Sigmoid colon (tissue), 4 donors: ENCODE measurements at regions not wholly inside any gene's neighbourhood (a gene's known extent, or its start where the extent isn't known, plus 50 kb on each side); places are given as distances from the start of the nearest gene placed in this dataset.

Experiments used
- EP300 ChIP-seq, 4 donors: sonication (generic); formaldehyde crosslinking; IDR thresholded peaks; one replicate each; pipeline ENCODE4 v1.6.1; 2017; ENCODE audit warnings: antibody characterized with exemption in 4 of 4
- POLR2A ChIP-seq, 2 donors: fragments of 450-650 bp; IDR thresholded peaks; one replicate each; pipeline ENCODE4 v1.6.1; 2016; ENCODE audit warnings: antibody characterized with exemption in 2 of 2, mild to moderate bottlenecking in 2 of 2, moderate library complexity in 2 of 2
- POLR2AphosphoS5 ChIP-seq, 4 donors: sonication (generic); formaldehyde crosslinking; IDR thresholded peaks; one replicate each; pipeline ENCODE4 v1.6.1; 2017; ENCODE audit warnings: antibody characterized with exemption in 4 of 4
- TF ChIP-seq, protein P1 (sequence below), 4 experiments: fragments of 450-650 bp in 3 of 4; fragments of 200-600 bp in 1 of 4; IDR thresholded peaks; one replicate each; pipeline ENCODE4 v1.5.1; 2016 to 2019; ENCODE audit warnings: antibody characterized with exemption in 4 of 4, mild to moderate bottlenecking in 3 of 4, moderate library complexity in 2 of 4

DNA sequence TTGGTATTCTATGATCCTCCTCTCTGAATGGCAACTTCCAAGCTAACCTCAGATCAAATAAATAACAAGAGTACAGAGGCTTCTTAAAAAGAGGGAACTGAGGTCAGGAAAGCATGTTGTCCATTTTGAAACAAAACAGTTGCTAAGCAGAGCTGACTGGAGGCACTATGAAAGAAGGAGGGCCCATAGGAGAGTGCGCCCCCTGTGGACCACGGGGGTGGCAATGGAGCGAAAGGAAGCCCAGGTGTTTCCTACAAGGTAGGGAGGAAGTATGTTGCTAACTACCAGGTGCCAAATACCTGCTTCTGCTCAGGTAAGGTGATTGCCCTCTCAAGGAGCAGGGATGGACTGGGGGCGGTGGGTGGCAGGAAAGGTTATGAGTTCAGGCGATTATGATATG is 101.8 kb upstream of the MAST4 start:
- TF ChIP-seq, protein P1, sequence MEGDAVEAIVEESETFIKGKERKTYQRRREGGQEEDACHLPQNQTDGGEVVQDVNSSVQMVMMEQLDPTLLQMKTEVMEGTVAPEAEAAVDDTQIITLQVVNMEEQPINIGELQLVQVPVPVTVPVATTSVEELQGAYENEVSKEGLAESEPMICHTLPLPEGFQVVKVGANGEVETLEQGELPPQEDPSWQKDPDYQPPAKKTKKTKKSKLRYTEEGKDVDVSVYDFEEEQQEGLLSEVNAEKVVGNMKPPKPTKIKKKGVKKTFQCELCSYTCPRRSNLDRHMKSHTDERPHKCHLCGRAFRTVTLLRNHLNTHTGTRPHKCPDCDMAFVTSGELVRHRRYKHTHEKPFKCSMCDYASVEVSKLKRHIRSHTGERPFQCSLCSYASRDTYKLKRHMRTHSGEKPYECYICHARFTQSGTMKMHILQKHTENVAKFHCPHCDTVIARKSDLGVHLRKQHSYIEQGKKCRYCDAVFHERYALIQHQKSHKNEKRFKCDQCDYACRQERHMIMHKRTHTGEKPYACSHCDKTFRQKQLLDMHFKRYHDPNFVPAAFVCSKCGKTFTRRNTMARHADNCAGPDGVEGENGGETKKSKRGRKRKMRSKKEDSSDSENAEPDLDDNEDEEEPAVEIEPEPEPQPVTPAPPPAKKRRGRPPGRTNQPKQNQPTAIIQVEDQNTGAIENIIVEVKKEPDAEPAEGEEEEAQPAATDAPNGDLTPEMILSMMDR (IDR thresholded peaks at IDR 0.05), result no peak
- TF ChIP-seq POLR2AphosphoS5 (IDR thresholded peaks at IDR 0.05), result no peak
- no peak for TF ChIP-seq EP300 (IDR thresholded peaks at IDR 0.05)
- no peak for TF ChIP-seq POLR2A (IDR thresholded peaks at IDR 0.05)
